ENCODE measurements at regions not wholly inside any gene's neighbourhood (a gene's known extent, or its start where the extent isn't known, plus 50 kb on each side); places are given as distances from the start of the nearest gene placed in this dataset.

DNA sequence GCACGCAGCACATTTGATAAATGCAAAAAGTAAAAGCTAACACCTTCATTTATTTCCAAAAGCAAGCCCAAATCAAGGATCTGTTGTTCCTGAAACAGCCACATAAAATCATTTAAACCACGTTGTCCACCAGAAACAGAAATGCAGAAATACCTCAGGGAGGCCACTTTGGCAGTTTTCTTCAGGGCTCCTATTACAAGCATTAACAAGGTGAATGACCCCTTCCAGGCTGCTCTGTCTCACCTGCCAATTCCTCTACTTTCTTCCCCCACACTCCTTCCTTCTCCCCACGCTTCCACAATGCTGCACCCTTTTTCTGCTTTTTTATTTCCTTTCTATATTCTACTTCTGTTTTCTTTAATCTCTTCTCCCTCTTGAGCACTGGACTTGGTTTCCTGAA is 55.0 kb upstream of the PTGFRN start:
- no peak for TF ChIP-seq POLR2A (IDR thresholded peaks at IDR 0.05)
- no peak for TF ChIP-seq CTCF (IDR thresholded peaks at IDR 0.05)
- TF ChIP-seq EP300 (IDR thresholded peaks at IDR 0.05) = no peak
- H3K4me1 ChIP-seq = peaks cover 0 to 23% (median 18%) of the 10 kb centered on the region in 4 donors
- DNase-seq (ENCODE audit: low spot score in 2 of 2) = no peak
- WGBS, 2 donors = 55 to 56% methylated on average over 3 of the region's 3 CpGs
- H3K36me3 ChIP-seq = no peaks in the 10 kb centered on the region
- H3K27ac ChIP-seq = no peak overlapping the region
- H3K9me3 ChIP-seq = no peaks in the 10 kb centered on the region
- H3K4me3 ChIP-seq = no peak overlapping the region
- H3K27me3 ChIP-seq = no peaks in the 10 kb centered on the region

GRCh38 chr1:116855191-116855619 is 54.5 kb upstream of the PTGFRN start:
- H3K4me3 ChIP-seq = no peak overlapping the region

DNA sequence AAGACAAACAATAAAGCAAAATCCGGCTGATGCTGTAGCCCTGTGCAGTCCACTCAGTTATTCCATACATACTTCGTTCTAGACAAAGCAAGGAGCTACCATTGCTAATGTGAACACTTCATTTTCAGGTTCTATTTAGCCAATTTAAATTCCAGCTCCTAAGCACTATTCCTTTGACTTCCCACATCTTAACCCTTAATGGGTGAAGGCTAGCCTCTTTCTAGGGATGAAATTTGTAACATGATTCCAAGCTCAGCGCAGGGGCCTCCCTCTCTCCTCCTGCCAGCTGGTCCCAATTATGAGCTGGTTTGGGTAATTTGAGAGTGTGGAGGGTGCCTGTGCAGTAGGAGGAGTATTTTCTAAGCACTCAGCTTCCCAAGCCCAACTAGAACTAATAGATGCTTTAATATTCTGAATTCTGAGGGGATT is 53.9 kb upstream of the PTGFRN start:
- Histone ChIP-seq H3K27ac (no peak overlapping the region), H3K9me3 (no peaks in the 10 kb centered on the region), H3K27me3 (no peaks in the 10 kb centered on the region), H3K4me3 (no peak overlapping the region), H3K36me3 (no peaks in the 10 kb centered on the region), H3K4me1 (peaks cover 0 to 23% (median 18%) of the 10 kb centered on the region in 4 donors)
- no peak for TF ChIP-seq POLR2A (IDR thresholded peaks at IDR 0.05)
- no peak for TF ChIP-seq CTCF (IDR thresholded peaks at IDR 0.05)
- TF ChIP-seq EP300 (IDR thresholded peaks at IDR 0.05) = no peak
- 40 to 48% methylated on average over 3 of the region's 3 CpGs for WGBS, 2 donors
- DNase-seq (ENCODE audit: low spot score in 2 of 2) = no peak

More at GRCh38 chr1:116855191-116855619, 54.5 kb upstream of the PTGFRN start:
- Histone ChIP-seq H3K27ac (no peak overlapping the region), H3K27me3 (no peaks in the 10 kb centered on the region), H3K4me1 (peaks cover 0 to 23% (median 18%) of the 10 kb centered on the region in 4 donors), H3K36me3 (no peaks in the 10 kb centered on the region), H3K9me3 (no peaks in the 10 kb centered on the region)
- DNase-seq (ENCODE audit: low spot score in 2 of 2) = peak in 1 of 2 donors; percentile 16
- 22 to 25% methylated on average over 5 of the region's 5 CpGs for WGBS, 2 donors
- TF ChIP-seq CTCF (IDR thresholded peaks at IDR 0.05) = no peak
- no peak for TF ChIP-seq EP300 (IDR thresholded peaks at IDR 0.05)
- no peak for TF ChIP-seq POLR2A (IDR thresholded peaks at IDR 0.05)

DNA sequence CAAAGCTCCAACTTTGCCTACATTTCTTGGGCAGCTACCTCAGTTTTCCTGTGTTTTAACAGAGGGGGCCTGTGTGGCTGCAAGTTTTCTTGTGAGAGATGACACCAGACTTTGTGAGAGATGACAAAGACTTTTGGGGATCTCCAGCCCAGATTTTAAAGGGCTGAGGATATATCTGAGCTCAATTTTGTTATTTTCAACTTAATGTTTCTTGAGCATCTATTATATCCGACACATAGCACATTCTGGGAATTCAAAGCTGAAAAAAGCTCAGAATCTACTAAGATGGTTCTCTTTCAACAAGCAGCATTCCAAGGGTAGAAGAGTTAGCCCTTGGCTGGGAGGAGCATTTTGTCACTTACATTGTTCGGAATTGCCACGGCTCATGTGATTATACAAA is 53.4 kb upstream of the PTGFRN start:
- no peak overlapping the region for H3K27ac ChIP-seq
- H3K9me3 ChIP-seq = no peaks in the 10 kb centered on the region
- TF ChIP-seq EP300 (IDR thresholded peaks at IDR 0.05) (no peak), CTCF (IDR thresholded peaks at IDR 0.05) (no peak), POLR2A (IDR thresholded peaks at IDR 0.05) (no peak)
- H3K36me3 ChIP-seq = no peaks in the 10 kb centered on the region
- WGBS, 2 donors = 89 to 90% methylated on average over 3 of the region's 3 CpGs
- H3K4me3 ChIP-seq = no peak overlapping the region
- DNase-seq (ENCODE audit: low spot score in 2 of 2) = no peak
- peaks cover 0 to 23% (median 18%) of the 10 kb centered on the region in 4 donors for H3K4me1 ChIP-seq
- H3K27me3 ChIP-seq = no peaks in the 10 kb centered on the region

- H3K36me3 ChIP-seq = no peaks in the 10 kb centered on the region
- H3K4me3 ChIP-seq = no peak overlapping the region
- no peaks in the 10 kb centered on the region for H3K9me3 ChIP-seq
- H3K4me1 ChIP-seq = peaks cover 0 to 23% (median 18%) of the 10 kb centered on the region in 4 donors
- no peaks in the 10 kb centered on the region for H3K27me3 ChIP-seq
- WGBS, 2 donors = 91 to 93% methylated on average over 3 of the region's 3 CpGs
- TF ChIP-seq POLR2A (IDR thresholded peaks at IDR 0.05) = no peak
- TF ChIP-seq CTCF (IDR thresholded peaks at IDR 0.05) = no peak
- TF ChIP-seq EP300 (IDR thresholded peaks at IDR 0.05) = no peak
- no peak for DNase-seq (ENCODE audit: low spot score in 2 of 2)
- H3K27ac ChIP-seq = no peak overlapping the region
Observed at GRCh38 chr1:116857092-116857491, 52.6 kb upstream of the PTGFRN start.
